Smooth muscle cell (in vitro differentiated cells): ENCODE measurements at regions not wholly inside any gene's neighbourhood (a gene's known extent, or its start where the extent isn't known, plus 50 kb on each side); places are given as distances from the start of the nearest gene placed in this dataset.

Source experiments
- DNase-seq: peaks from one replicate; lab custom pipeline; 2025; ENCODE audit not compliant: unreplicated experiment; lab: John Stamatoyannopoulos, UW
- H2AFZ ChIP-seq: fragments of 200-600 bp; sonication (generic); 2 replicates; pipeline ENCODE4 v1.6.0; 2016; ENCODE audit warnings: antibody characterized with exemption, low read depth, mild to moderate bottlenecking
- H3F3A ChIP-seq: fragments of 200-600 bp; sonication (generic); 2 replicates; pipeline ENCODE4 v1.6.0; 2017; ENCODE audit warnings: antibody characterized with exemption, low read depth
- H3K27ac ChIP-seq: fragments of 200-600 bp; sonication (generic); 2 replicates; pipeline ENCODE4 v1.5.1; 2016; ENCODE audit warnings: low read depth, mild to moderate bottlenecking
- H3K27me3 ChIP-seq: fragments of 200-600 bp; sonication (generic); 2 replicates; pipeline ENCODE4 v1.6.1; 2016; ENCODE audit warnings: low read depth, mild to moderate bottlenecking
- H3K36me3 ChIP-seq: fragments of 200-600 bp; sonication (generic); 2 replicates; pipeline ENCODE4 v1.5.1; 2016; ENCODE audit warnings: low read depth
- H3K4me1 ChIP-seq: fragments of 200-600 bp; sonication (generic); 2 replicates; pipeline ENCODE4 v1.5.1; 2016; ENCODE audit warnings: low read depth
- H3K4me2 ChIP-seq: fragments of 200-600 bp; sonication (generic); 2 replicates; pipeline ENCODE4 v1.6.0; 2016; ENCODE audit warnings: mild to moderate bottlenecking
- H3K4me3 ChIP-seq: fragments of 200-600 bp; sonication (generic); 2 replicates; pipeline ENCODE4 v1.5.1; 2016; ENCODE audit warnings: mild to moderate bottlenecking
- H3K79me2 ChIP-seq: fragments of 200-600 bp; sonication (generic); 2 replicates; pipeline ENCODE4 v1.6.0; 2016; ENCODE audit warnings: low read depth, mild to moderate bottlenecking
- H3K9ac ChIP-seq: fragments of 200-600 bp; sonication (generic); 2 replicates; pipeline ENCODE4 v1.6.0; 2016; ENCODE audit warnings: low read depth
- H3K9me3 ChIP-seq: fragments of 200-600 bp; sonication (generic); replicated peaks from 2 replicates; pipeline ENCODE4 v1.5.1; 2016; ENCODE audit warnings: low read depth
- H4K20me1 ChIP-seq: fragments of 200-600 bp; sonication (generic); 2 replicates; pipeline ENCODE4 v1.6.0; 2016; ENCODE audit warnings: low read depth
- WGBS: methylation state at CpG from one replicate; pipeline ENCODE4 v1.1.7; 2016; ENCODE audit warnings: low lambda C conversion rate; 5-methylcytosine and 5-hydroxymethylcytosine counted together
- TF ChIP-seq, protein P1 (sequence below): fragments of 200-600 bp; sonication (generic); IDR thresholded peaks from 2 replicates; pipeline ENCODE4 v1.5.1; 2017; ENCODE audit warnings: borderline replicate concordance, mild to moderate bottlenecking, antibody characterized with exemption; ENCODE audit not compliant: insufficient read depth, poor library complexity, severe bottlenecking

DNA sequence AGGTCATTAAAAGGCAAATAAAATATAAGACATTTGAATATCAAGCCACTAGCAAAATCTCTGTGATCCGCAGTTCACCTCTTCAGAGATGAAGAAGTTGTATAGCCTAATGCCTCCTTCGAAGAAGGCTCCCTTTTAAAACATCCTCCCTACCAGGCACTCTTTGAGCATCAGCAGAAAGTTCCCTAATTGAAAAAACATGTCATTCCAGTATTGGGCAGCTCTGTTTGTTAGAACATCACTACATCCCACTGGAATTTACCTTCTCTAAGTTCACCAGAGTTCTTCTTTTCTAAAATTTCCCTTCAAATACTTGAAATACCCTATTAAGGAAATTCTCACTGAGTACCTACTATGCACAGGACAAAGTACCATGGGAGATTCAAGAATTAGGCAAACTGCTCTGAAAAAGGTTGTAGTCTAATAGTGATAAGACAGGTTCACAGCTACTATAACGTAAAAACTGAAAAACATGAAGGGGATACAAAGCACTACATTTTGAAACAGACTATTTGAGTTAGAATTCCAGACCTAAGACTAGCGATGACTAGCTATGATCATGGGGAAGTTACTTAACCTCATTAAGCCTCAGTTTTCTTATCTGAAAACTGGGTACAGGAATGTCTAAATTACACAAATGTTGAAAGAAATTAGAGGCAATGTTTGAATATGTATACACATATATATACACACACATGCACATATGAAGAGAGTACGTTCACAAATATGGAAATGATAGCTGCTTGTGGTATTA is 128.7 kb downstream of the ELAPOR2 start:
- no peak overlapping the region for H3K4me3 ChIP-seq
- no peak for DNase-seq
- H3K79me2 ChIP-seq, result no peaks in the 10 kb centered on the region
- H2AFZ ChIP-seq, result no peak overlapping the region
- no peak overlapping the region for H3K4me2 ChIP-seq
- no peak overlapping the region for H3K27ac ChIP-seq
- H3K9me3 ChIP-seq, result no peaks in the 10 kb centered on the region
- 94% methylated on average over 5 of the region's 5 CpGs for WGBS
- no peaks in the 10 kb centered on the region for H3K27me3 ChIP-seq
- no peaks in the 10 kb centered on the region for H3K4me1 ChIP-seq
- no peaks in the 10 kb centered on the region for H3F3A ChIP-seq
- H4K20me1 ChIP-seq, result no peaks in the 10 kb centered on the region
- no peak overlapping the region for H3K9ac ChIP-seq
- peaks cover 4% of the 10 kb centered on the region for H3K36me3 ChIP-seq
- TF ChIP-seq, protein P1, sequence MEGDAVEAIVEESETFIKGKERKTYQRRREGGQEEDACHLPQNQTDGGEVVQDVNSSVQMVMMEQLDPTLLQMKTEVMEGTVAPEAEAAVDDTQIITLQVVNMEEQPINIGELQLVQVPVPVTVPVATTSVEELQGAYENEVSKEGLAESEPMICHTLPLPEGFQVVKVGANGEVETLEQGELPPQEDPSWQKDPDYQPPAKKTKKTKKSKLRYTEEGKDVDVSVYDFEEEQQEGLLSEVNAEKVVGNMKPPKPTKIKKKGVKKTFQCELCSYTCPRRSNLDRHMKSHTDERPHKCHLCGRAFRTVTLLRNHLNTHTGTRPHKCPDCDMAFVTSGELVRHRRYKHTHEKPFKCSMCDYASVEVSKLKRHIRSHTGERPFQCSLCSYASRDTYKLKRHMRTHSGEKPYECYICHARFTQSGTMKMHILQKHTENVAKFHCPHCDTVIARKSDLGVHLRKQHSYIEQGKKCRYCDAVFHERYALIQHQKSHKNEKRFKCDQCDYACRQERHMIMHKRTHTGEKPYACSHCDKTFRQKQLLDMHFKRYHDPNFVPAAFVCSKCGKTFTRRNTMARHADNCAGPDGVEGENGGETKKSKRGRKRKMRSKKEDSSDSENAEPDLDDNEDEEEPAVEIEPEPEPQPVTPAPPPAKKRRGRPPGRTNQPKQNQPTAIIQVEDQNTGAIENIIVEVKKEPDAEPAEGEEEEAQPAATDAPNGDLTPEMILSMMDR, result no peak

DNA sequence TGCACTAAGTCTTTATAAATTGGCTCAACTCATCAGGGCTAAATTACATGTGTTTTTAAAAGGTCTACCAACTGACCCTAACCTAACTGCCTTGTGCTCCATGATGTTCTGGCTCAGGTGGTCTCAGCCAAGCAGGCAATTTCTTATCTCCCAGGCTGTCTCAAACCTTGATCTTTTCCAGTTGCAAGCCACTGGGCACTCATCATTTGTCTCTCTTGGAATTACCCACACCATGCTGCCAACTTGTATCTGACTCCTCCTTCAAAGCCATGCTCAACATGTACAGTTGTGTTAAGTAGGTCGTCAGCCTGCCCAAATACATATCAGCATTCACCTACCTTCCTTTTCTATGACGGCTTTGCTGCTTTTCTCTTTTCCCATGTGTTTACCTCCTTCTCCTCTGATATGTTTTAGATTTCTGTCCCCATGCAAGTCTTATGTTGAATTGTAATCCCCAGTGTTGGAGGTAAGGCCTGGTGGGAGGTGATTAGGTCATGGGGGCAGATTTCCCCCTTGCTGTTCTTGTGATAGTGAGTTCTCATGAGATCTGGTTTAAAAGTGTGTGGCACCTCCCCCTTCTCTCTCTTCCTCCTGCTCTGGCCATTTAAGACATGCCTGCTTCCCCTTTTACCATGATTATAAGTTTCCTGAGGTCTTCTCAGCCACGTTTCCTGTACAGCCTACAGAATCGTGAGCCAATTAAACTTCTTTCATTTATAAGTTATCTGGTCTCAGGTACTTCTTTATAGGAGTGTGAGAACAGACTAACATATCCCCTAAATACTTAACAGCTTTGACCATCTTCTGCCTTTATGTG is 130.0 kb downstream of the ELAPOR2 start:
- H3F3A ChIP-seq, result no peaks in the 10 kb centered on the region
- TF ChIP-seq, protein P1, result no peak
- H2AFZ ChIP-seq, result no peak overlapping the region
- H3K4me1 ChIP-seq, result no peaks in the 10 kb centered on the region
- no peaks in the 10 kb centered on the region for H4K20me1 ChIP-seq
- H3K36me3 ChIP-seq, result peaks cover 8% of the 10 kb centered on the region
- H3K9ac ChIP-seq, result no peak overlapping the region
- no peak overlapping the region for H3K4me2 ChIP-seq
- no peaks in the 10 kb centered on the region for H3K27me3 ChIP-seq
- H3K4me3 ChIP-seq, result no peak overlapping the region
- H3K27ac ChIP-seq, result no peak overlapping the region
- no peak for DNase-seq
- WGBS, result 91% methylated on average over 4 of the region's 4 CpGs
- H3K79me2 ChIP-seq, result no peaks in the 10 kb centered on the region
- no peaks in the 10 kb centered on the region for H3K9me3 ChIP-seq

DNA sequence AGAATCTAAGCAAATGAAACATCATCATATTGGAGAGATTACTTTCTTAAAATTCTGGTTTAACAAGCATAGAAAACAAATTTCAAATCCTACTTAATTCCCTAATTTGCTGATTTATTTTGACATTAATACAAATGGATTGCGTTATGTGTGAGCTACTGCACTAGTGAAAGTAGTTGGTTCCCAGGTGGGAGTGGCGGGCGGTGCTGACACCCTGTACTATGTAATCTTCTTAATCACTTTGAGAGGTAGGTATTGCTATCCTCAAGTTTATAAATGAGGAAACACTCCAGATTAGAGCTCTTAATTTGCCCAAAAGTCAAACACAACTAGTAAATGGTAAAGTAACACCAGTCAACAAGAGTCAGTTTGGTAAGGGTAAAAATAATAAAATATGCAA is 131.1 kb downstream of the ELAPOR2 start:
- H3K27me3 ChIP-seq, result no peaks in the 10 kb centered on the region
- WGBS, result 98% methylated on average over 3 of the region's 3 CpGs

More for the DNA sequence above, 131.1 kb downstream of the ELAPOR2 start:
- Histone ChIP-seq H3K4me2 (no peak overlapping the region), H3K4me1 (no peaks in the 10 kb centered on the region), H3K36me3 (peaks cover 8% of the 10 kb centered on the region), H2AFZ (no peak overlapping the region), H4K20me1 (no peaks in the 10 kb centered on the region), H3K27ac (no peak overlapping the region), H3K4me3 (no peak overlapping the region), H3K9ac (no peak overlapping the region), H3K79me2 (no peaks in the 10 kb centered on the region), H3F3A (no peaks in the 10 kb centered on the region), H3K9me3 (no peaks in the 10 kb centered on the region)
- DNase-seq, result no peak
- TF ChIP-seq, protein P1, result no peak
